ENCODE measurements at regions not wholly inside any gene's neighbourhood (a gene's known extent, or its start where the extent isn't known, plus 50 kb on each side); places are given as distances from the start of the nearest gene placed in this dataset.

- TF ChIP-seq REST (IDR thresholded peaks at IDR 0.05; ENCODE audit: insufficient replicate concordance, low read depth) (no peak), CTCF (IDR thresholded peaks at IDR 0.05; ENCODE audit: insufficient read depth, low read length) (no peak)
These were observed 643.8 kb downstream of the RFPL4B start for GRCh38 chr6:112990971-112991370.
